GM13976 (cell line): ENCODE measurements at regions not wholly inside any gene's neighbourhood (a gene's known extent, or its start where the extent isn't known, plus 50 kb on each side); places are given as distances from the start of the nearest gene placed in this dataset.
A peak's percentile ranks its signal among the peaks of the same experiment; 100 is the strongest.
"Not testable (repeated sequence)": the region's sequence is repeated elsewhere in the genome, so short reads cannot be mapped to it uniquely, and the experiment has no call there.

Experiments
- DNase-seq: peaks from one replicate; pipeline ENCODE4 v3.0.0; 2012; ENCODE audit warnings: low spot score
- CTCF ChIP-seq: IDR thresholded peaks from 2 replicates; pipeline ENCODE4 v1.5.1; 2012; ENCODE audit warnings: borderline replicate concordance, mild to moderate bottlenecking; ENCODE audit not compliant: insufficient read depth; ENCODE audit errors: extremely low read depth, missing control alignments, control extremely low read depth
- in situ Hi-C: fragments of 300-500 bp; cut with MboI; formaldehyde crosslinking; loops from one replicate; pipeline ENCODE4 v1.12.0; 2022; ENCODE audit warnings: low sequenced_read_pairs, mixed read lengths, inconsistent platforms; ENCODE audit not compliant: unreplicated experiment

GRCh38 chr5:163915481-163915961, 410.1 kb downstream of the MAT2B start:
- in situ Hi-C loops = no loop called here
- no peak for TF ChIP-seq CTCF
- peak; percentile 8 for DNase-seq

DNA sequence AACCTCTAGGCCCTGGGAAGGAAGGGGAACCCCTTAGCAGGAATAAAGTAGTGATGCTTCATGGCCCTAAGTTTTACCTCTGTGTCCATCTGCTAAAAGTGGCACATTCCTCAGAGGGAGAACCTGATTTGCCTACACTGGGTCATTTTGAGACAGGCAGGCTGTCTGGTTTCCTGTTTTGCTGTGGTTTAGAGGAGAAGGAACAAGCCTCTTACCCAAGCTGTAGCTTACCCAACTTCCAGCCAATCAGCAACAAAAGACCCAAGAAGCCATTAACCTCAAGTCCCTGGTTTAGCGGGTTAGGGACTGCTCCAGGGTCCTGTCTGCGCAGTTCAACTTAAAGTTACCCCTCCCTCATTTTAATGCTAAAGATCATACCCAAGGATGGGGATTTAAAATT, 411.0 kb downstream of the MAT2B start:
- TF ChIP-seq CTCF = no peak
- in situ Hi-C loops = no loop called here

GRCh38 chr5:163916861-163917260, 411.4 kb downstream of the MAT2B start:
- no peak for TF ChIP-seq CTCF
- no peak for DNase-seq
- in situ Hi-C loops = no loop called here

More for the DNA sequence above, 411.0 kb downstream of the MAT2B start:
- DNase-seq = peak; percentile 7

GRCh38 chr5:163917747-163918146, 412.3 kb downstream of the MAT2B start:
- DNase-seq = no peak
- in situ Hi-C loops = no loop called here
- TF ChIP-seq CTCF = no peak

GRCh38 chr5:163934990-163935389, 429.6 kb downstream of the MAT2B start:
- DNase-seq, in situ Hi-C loops: not testable (repeated sequence)

GRCh38 chr5:163938595-163938994, 433.2 kb downstream of the MAT2B start:
- DNase-seq = no peak
- no peak for TF ChIP-seq CTCF
- in situ Hi-C loops = no loop called here

- in situ Hi-C loops = no loop called here
- no peak for DNase-seq
- TF ChIP-seq CTCF = no peak
These were observed 435.7 kb downstream of the MAT2B start for GRCh38 chr5:163941079-163941478.

DNA sequence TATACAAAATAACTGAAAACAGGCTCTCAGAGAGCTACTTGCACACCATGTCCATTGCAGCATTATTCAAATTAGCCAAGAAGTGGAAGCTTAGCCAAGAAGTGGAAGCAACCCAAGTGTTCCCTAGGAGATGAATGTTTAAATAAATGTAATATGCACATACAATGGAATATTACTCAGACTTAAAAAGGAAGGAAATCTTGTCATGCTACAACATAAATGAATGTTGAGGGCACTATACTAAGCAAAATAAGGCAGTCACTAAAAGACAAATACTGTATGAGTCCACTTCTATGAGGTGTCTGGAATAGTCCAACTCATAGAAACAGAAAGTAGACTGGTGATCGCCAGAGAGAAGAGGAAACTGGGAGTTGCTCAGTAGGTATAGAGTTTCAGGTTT, 438.1 kb downstream of the MAT2B start:
- no peak for DNase-seq
- TF ChIP-seq CTCF = no peak
- in situ Hi-C loops = no loop called here
